ENCODE measurements at regions not wholly inside any gene's neighbourhood (a gene's known extent, or its start where the extent isn't known, plus 50 kb on each side); places are given as distances from the start of the nearest gene placed in this dataset.

- TF ChIP-seq RFX5 (IDR thresholded peaks at IDR 0.05; ENCODE audit: low read depth, low read length): no peak
- TF ChIP-seq RAD51 (IDR thresholded peaks at IDR 0.05): no peak
Observed at GRCh38 chr3:155236473-155236872, 57.0 kb downstream of the STRIT1 start.
